HepG2 (cell line): ENCODE measurements at regions not wholly inside any gene's neighbourhood (a gene's known extent, or its start where the extent isn't known, plus 50 kb on each side); places are given as distances from the start of the nearest gene placed in this dataset.

ENCODE experiments used
- ATAC-seq: fragments of 200-7000 bp; cut with Tn5 transposase; 3 replicates; pipeline ENCODE4 v1.9.1; 2020; ENCODE audit warnings: mild to moderate bottlenecking, moderate library complexity
- BruUV-seq: library from RNA; stranded (reverse); fragments of 400-500 nt; replicated peaks from 2 replicates; lab custom pipeline; 2021; lab: Mats Ljungman, UMichigan
- CTCF ChIA-PET: fragments of 300-600 bp; formaldehyde crosslinking; extraction: SDS; loops from one replicate; lab custom pipeline; 2021; ENCODE audit warnings: low total read pairs, inconsistent platforms, low intra/inter-chr PET ratio; lab: Yijun Ruan, JAX
- POLR2A ChIA-PET: fragments of 350-600 bp; sonication (Branson Sonifier 250); formaldehyde crosslinking; loops from one replicate; lab custom pipeline; 2020; ENCODE audit warnings: antibody characterized with exemption, inconsistent platforms; lab: Yijun Ruan, JAX
- DNase-seq: peaks from one replicate; pipeline ENCODE4 v3.0.0-alpha.2; 2015; ENCODE audit warnings: low spot score
- FAIRE-seq: peaks from 3 replicates; lab custom pipeline; 2011; peaks lifted over from hg19 to GRCh38; lab: Jason Lieb, UNC
- H2AFZ ChIP-seq: one replicate; pipeline ENCODE4 v1.6.1; 2011; ENCODE audit warnings: low read length, inconsistent platforms
- H3K27ac ChIP-seq: fragments of 300-600 bp; 3 replicates; pipeline ENCODE4 v1.8.0; 2011; ENCODE audit warnings: mixed run types, mild to moderate bottlenecking, mixed read lengths, low read length, inconsistent platforms; ENCODE audit not compliant: insufficient read depth; ENCODE audit errors: extremely low read length
- H3K27me3 ChIP-seq, 2 experiments: fragments of 200-600 bp in 1 of 2; 2 replicates in 1 of 2; 3 replicates in 1 of 2; pipeline versions ENCODE4 v1.6.0 to v1.8.0; 2011; ENCODE audit warnings: low read length in 2 of 2, mild to moderate bottlenecking in 2 of 2, moderate library complexity in 2 of 2, inconsistent platforms in 1 of 2; ENCODE audit not compliant: insufficient read depth in 2 of 2, control insufficient read depth in 1 of 2
- H3K36me3 ChIP-seq, 2 experiments: fragments of 200-600 bp in 1 of 2; replicated peaks in 1 of 2; 2 replicates in 1 of 2; 3 replicates in 1 of 2; pipeline versions ENCODE4 v1.5.1 to v1.8.0; 2011; ENCODE audit warnings: low read length in 2 of 2, inconsistent platforms in 1 of 2; ENCODE audit not compliant: insufficient read depth in 2 of 2, control insufficient read depth in 1 of 2
- H3K4me1 ChIP-seq: 2 replicates; pipeline ENCODE4 v1.5.1; 2012; ENCODE audit warnings: low read length, inconsistent platforms; ENCODE audit not compliant: insufficient read depth
- H3K4me2 ChIP-seq: 2 replicates; pipeline ENCODE4 v1.6.0; 2011; ENCODE audit warnings: low read depth, low read length, inconsistent platforms
- H3K4me3 ChIP-seq, 3 experiments: fragments of 200-600 bp in 1 of 3; sonication (generic), shearing (Covaris generic) in 1 of 3; replicated peaks in 1 of 3; 2 replicates each; pipeline ENCODE4 v1.5.1; 2011 to 2016; ENCODE audit warnings: low read length in 3 of 3, inconsistent platforms in 2 of 3, low read depth in 2 of 3, mild to moderate bottlenecking in 2 of 3, control low read depth in 1 of 3, mixed read lengths in 1 of 3; ENCODE audit not compliant: insufficient read depth in 1 of 3
- H3K79me2 ChIP-seq: one replicate; pipeline ENCODE4 v1.6.1; 2011; ENCODE audit warnings: low read length, inconsistent platforms; ENCODE audit not compliant: insufficient read depth
- H3K9ac ChIP-seq: 2 replicates; pipeline ENCODE4 v1.6.0; 2011; ENCODE audit warnings: mild to moderate bottlenecking, low read depth, low read length, inconsistent platforms; ENCODE audit not compliant: insufficient read depth
- H3K9me3 ChIP-seq: 2 replicates; pipeline ENCODE4 v1.5.1; 2012; ENCODE audit warnings: mild to moderate bottlenecking, low read length
- H4K20me1 ChIP-seq: 2 replicates; pipeline ENCODE4 v1.6.0; 2011; ENCODE audit warnings: inconsistent platforms, mild to moderate bottlenecking, low read length, moderate library complexity; ENCODE audit not compliant: insufficient read depth
- ATAD3A ChIP-seq: sonication (generic); formaldehyde crosslinking; IDR thresholded peaks from 2 replicates; pipeline ENCODE4 v1.4.0; 2020; ENCODE audit warnings: missing genetic modification reagents
- ISL2 ChIP-seq: sonication (generic); formaldehyde crosslinking; IDR thresholded peaks from 2 replicates; pipeline ENCODE4 v1.5.0; 2020; ENCODE audit warnings: missing genetic modification reagents
- NFYB ChIP-seq: sonication (generic); formaldehyde crosslinking; IDR thresholded peaks from 2 replicates; pipeline ENCODE4 v1.4.0; 2020; ENCODE audit warnings: missing genetic modification reagents
- RBM22 ChIP-seq: fragments of 200-400 bp; formaldehyde crosslinking; optimal IDR thresholded peaks from 2 replicates; pipeline ENCODE3; 2017; ENCODE audit warnings: mild to moderate bottlenecking, low read length, moderate library complexity
- ZBTB20 ChIP-seq: sonication (generic); formaldehyde crosslinking; IDR thresholded peaks from 2 replicates; pipeline ENCODE4 v1.8.1; 2023; ENCODE audit warnings: missing genetic modification reagents, low read depth, mild to moderate bottlenecking, borderline replicate concordance
- ZBTB8A ChIP-seq: sonication (generic); formaldehyde crosslinking; IDR thresholded peaks from 2 replicates; pipeline ENCODE4 v1.4.0; 2020; ENCODE audit warnings: mild to moderate bottlenecking, low read depth, missing genetic modification reagents, borderline replicate concordance
- ZNF510 ChIP-seq: sonication (generic); formaldehyde crosslinking; IDR thresholded peaks from 2 replicates; pipeline ENCODE4 v1.4.0; 2020; ENCODE audit warnings: low read depth, mild to moderate bottlenecking, missing genetic modification reagents
- WGBS: methylation state at CpG from one replicate; pipeline ENCODE4 v1.1.6; 2017; ENCODE audit warnings: low lambda C conversion rate; 5-methylcytosine and 5-hydroxymethylcytosine counted together
- in situ Hi-C: cut with HindIII; loops from 2 replicates; pipeline ENCODE4 v1.10.0; 2017; ENCODE audit warnings: low pct_unique_long_range_greater_than_20kb; ENCODE audit not compliant: extremely low pct_ligation_motif_present
- intact Hi-C: fragments of 100-400 bp; cut with micrococcal nuclease; formaldehyde crosslinking; loops from one replicate; pipeline ENCODE4 v1.10.0; 2022; ENCODE audit not compliant: unreplicated experiment
- TF ChIP-seq, protein P1 (sequence below): sonication (generic); formaldehyde crosslinking; IDR thresholded peaks from 2 replicates; pipeline ENCODE4 v1.8.0; 2022; ENCODE audit warnings: mild to moderate bottlenecking, missing genetic modification reagents, borderline replicate concordance
- TF ChIP-seq, protein P2 (sequence below): fragments of 450-650 bp; IDR thresholded peaks from 2 replicates; pipeline ENCODE4 v1.6.1; 2016

- CTCF ChIA-PET: no interaction called here
- no peak for FAIRE-seq
Observed at GRCh38 chr1:195202241-195202640, 1406.0 kb downstream of the KCNT2 start.

More at GRCh38 chr1:195202241-195202640, 1406.0 kb downstream of the KCNT2 start:
- in situ Hi-C loops (no loop called here), intact Hi-C loops (no loop called here)
- Histone ChIP-seq H3K4me2 (no peak overlapping the region), H3K4me3 (no peak overlapping the region), H3K79me2 (no peaks in the 10 kb centered on the region), H2AFZ (no peak overlapping the region), H4K20me1 (no peaks in the 10 kb centered on the region), H3K9ac (no peak overlapping the region), H3K4me1 (no peaks in the 10 kb centered on the region), H3K27me3 (no peaks in the 10 kb centered on the region; a peak in 1 of 5 replicates), H3K9me3 (no peaks in the 10 kb centered on the region), H3K27ac (no peak overlapping the region), H3K36me3 (no peaks in the 10 kb centered on the region)
- 1% methylated on average over 4 of the region's 4 CpGs for WGBS
- POLR2A ChIA-PET: no interaction called here
- ATAC-seq (no peak), DNase-seq (no peak)
- BruUV-seq: no TSS peak
- TF ChIP-seq ZBTB20 (CRISPR knock-in tag) (no peak), ZNF510 (CRISPR knock-in tag) (no peak), ISL2 (no peak), ZBTB8A (CRISPR knock-in tag) (no peak), NFYB (no peak), RBM22 (no peak), ATAD3A (CRISPR knock-in tag) (no peak)
- TF ChIP-seq, protein P1, sequence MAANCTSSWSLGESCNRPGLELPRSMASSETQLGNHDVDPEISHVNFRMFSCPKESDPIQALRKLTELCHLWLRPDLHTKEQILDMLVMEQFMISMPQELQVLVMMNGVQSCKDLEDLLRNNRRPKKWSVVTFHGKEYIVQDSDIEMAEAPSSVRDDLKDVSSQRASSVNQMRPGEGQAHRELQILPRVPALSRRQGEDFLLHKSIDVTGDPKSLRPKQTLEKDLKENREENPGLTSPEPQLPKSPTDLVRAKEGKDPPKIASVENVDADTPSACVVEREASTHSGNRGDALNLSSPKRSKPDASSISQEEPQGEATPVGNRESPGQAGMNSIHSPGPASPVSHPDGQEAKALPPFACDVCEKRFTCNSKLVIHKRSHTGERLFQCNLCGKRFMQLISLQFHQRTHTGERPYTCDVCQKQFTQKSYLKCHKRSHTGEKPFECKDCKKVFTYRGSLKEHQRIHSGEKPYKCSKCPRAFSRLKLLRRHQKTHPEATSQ (CRISPR knock-in tag): no peak
- TF ChIP-seq, protein P2, sequence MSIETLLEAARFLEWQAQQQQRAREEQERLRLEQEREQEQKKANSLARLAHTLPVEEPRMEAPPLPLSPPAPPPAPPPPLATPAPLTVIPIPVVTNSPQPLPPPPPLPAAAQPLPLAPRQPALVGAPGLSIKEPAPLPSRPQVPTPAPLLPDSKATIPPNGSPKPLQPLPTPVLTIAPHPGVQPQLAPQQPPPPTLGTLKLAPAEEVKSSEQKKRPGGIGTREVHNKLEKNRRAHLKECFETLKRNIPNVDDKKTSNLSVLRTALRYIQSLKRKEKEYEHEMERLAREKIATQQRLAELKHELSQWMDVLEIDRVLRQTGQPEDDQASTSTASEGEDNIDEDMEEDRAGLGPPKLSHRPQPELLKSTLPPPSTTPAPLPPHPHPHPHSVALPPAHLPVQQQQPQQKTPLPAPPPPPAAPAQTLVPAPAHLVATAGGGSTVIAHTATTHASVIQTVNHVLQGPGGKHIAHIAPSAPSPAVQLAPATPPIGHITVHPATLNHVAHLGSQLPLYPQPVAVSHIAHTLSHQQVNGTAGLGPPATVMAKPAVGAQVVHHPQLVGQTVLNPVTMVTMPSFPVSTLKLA: no peak
